H1 (cell line): ENCODE measurements at regions not wholly inside any gene's neighbourhood (a gene's known extent, or its start where the extent isn't known, plus 50 kb on each side); places are given as distances from the start of the nearest gene placed in this dataset.

Source experiments
- TF ChIP-seq, protein P1 (sequence below): fragments of 300-600 bp; sonication (generic); IDR thresholded peaks from 2 replicates; pipeline ENCODE4 v1.7.1; 2012; ENCODE audit warnings: low read length, moderate library complexity, mild to moderate bottlenecking, inconsistent platforms; ENCODE audit not compliant: insufficient replicate concordance

DNA sequence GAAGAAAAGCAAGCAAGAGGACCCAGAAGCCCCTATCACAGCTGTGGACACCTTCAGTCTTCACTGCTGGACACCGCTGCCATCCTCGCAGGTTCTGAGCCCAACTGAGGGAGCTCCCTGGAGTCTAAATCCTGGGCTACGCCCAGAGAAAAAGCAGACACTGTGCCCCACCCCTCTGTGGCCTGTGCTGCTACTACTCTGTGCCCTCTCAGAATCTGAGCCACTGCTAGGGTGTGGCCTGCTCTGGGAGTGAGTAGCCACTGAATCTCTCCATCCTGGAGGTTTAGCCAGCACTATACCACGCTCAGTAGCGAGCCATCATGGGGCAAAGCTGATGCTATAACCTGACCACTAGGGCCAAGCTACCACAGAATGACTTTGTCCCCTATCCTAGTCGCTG lies 338.2 kb downstream of the NPR3 start (continued):
- TF ChIP-seq, protein P1, sequence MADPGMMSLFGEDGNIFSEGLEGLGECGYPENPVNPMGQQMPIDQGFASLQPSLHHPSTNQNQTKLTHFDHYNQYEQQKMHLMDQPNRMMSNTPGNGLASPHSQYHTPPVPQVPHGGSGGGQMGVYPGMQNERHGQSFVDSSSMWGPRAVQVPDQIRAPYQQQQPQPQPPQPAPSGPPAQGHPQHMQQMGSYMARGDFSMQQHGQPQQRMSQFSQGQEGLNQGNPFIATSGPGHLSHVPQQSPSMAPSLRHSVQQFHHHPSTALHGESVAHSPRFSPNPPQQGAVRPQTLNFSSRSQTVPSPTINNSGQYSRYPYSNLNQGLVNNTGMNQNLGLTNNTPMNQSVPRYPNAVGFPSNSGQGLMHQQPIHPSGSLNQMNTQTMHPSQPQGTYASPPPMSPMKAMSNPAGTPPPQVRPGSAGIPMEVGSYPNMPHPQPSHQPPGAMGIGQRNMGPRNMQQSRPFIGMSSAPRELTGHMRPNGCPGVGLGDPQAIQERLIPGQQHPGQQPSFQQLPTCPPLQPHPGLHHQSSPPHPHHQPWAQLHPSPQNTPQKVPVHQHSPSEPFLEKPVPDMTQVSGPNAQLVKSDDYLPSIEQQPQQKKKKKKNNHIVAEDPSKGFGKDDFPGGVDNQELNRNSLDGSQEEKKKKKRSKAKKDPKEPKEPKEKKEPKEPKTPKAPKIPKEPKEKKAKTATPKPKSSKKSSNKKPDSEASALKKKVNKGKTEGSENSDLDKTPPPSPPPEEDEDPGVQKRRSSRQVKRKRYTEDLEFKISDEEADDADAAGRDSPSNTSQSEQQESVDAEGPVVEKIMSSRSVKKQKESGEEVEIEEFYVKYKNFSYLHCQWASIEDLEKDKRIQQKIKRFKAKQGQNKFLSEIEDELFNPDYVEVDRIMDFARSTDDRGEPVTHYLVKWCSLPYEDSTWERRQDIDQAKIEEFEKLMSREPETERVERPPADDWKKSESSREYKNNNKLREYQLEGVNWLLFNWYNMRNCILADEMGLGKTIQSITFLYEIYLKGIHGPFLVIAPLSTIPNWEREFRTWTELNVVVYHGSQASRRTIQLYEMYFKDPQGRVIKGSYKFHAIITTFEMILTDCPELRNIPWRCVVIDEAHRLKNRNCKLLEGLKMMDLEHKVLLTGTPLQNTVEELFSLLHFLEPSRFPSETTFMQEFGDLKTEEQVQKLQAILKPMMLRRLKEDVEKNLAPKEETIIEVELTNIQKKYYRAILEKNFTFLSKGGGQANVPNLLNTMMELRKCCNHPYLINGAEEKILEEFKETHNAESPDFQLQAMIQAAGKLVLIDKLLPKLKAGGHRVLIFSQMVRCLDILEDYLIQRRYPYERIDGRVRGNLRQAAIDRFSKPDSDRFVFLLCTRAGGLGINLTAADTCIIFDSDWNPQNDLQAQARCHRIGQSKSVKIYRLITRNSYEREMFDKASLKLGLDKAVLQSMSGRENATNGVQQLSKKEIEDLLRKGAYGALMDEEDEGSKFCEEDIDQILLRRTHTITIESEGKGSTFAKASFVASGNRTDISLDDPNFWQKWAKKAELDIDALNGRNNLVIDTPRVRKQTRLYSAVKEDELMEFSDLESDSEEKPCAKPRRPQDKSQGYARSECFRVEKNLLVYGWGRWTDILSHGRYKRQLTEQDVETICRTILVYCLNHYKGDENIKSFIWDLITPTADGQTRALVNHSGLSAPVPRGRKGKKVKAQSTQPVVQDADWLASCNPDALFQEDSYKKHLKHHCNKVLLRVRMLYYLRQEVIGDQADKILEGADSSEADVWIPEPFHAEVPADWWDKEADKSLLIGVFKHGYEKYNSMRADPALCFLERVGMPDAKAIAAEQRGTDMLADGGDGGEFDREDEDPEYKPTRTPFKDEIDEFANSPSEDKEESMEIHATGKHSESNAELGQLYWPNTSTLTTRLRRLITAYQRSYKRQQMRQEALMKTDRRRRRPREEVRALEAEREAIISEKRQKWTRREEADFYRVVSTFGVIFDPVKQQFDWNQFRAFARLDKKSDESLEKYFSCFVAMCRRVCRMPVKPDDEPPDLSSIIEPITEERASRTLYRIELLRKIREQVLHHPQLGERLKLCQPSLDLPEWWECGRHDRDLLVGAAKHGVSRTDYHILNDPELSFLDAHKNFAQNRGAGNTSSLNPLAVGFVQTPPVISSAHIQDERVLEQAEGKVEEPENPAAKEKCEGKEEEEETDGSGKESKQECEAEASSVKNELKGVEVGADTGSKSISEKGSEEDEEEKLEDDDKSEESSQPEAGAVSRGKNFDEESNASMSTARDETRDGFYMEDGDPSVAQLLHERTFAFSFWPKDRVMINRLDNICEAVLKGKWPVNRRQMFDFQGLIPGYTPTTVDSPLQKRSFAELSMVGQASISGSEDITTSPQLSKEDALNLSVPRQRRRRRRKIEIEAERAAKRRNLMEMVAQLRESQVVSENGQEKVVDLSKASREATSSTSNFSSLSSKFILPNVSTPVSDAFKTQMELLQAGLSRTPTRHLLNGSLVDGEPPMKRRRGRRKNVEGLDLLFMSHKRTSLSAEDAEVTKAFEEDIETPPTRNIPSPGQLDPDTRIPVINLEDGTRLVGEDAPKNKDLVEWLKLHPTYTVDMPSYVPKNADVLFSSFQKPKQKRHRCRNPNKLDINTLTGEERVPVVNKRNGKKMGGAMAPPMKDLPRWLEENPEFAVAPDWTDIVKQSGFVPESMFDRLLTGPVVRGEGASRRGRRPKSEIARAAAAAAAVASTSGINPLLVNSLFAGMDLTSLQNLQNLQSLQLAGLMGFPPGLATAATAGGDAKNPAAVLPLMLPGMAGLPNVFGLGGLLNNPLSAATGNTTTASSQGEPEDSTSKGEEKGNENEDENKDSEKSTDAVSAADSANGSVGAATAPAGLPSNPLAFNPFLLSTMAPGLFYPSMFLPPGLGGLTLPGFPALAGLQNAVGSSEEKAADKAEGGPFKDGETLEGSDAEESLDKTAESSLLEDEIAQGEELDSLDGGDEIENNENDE, result no peak
- TF ChIP-seq, all 59 proteins: peak for 0
